Natural killer cell treated with Interleukin-12 subunit alpha and Interleukin-12 subunit beta and Interleukin-15 and Interleukin-18, amount 100 ng/mL, for 72 hours (primary cell): ENCODE measurements at regions not wholly inside any gene's neighbourhood (a gene's known extent, or its start where the extent isn't known, plus 50 kb on each side); places are given as distances from the start of the nearest gene placed in this dataset.

Source experiments
- ATAC-seq, 2 donors: fragments of 150-1000 bp; cut with Tn5 transposase in 1 of 2; sonication (Bioruptor Pico), chemical (Tn5 transposase) in 1 of 2; 2 replicates each; pipeline ENCODE4 v1.10.0; 2021
- DNase-seq: peaks from one replicate; pipeline ENCODE4 v3.0.0; 2022; ENCODE audit warnings: low spot score
- H3K27ac Mint-ChIP-seq, 2 donors: 1 replicate in 1 of 2; 2 replicates in 1 of 2; pipeline ENCODE4 v1.8.0; 2022; ENCODE audit warnings: mixed read lengths in 2 of 2, mild to moderate bottlenecking in 1 of 2, moderate library complexity in 1 of 2
- H3K27me3 Mint-ChIP-seq, 2 donors: 1 replicate in 1 of 2; 2 replicates in 1 of 2; pipeline ENCODE4 v1.8.0; 2022; ENCODE audit warnings: mixed read lengths in 2 of 2
- H3K36me3 Mint-ChIP-seq: one replicate; pipeline ENCODE4 v1.8.0; 2022; ENCODE audit warnings: mixed read lengths
- H3K4me1 Mint-ChIP-seq, 2 donors: 1 replicate in 1 of 2; 2 replicates in 1 of 2; pipeline ENCODE4 v1.8.0; 2022; ENCODE audit warnings: low read depth in 2 of 2, mixed read lengths in 2 of 2, mild to moderate bottlenecking in 1 of 2
- H3K4me3 Mint-ChIP-seq: one replicate; pipeline ENCODE4 v1.8.0; 2022; ENCODE audit warnings: mixed read lengths
- H3K9me3 Mint-ChIP-seq: 2 replicates; pipeline ENCODE4 v1.8.0; 2022; ENCODE audit warnings: mixed read lengths

- peaks cover 15 to 35% of the 10 kb centered on the region in 2 donors for H3K4me1 Mint-ChIP-seq
- peak overlapping the region in 1 of 2 donors; percentile 39 for H3K27ac Mint-ChIP-seq
- peak overlapping the region; percentile 19 for H3K4me3 Mint-ChIP-seq
- peaks cover 7% of the 10 kb centered on the region for H3K36me3 Mint-ChIP-seq
- DNase-seq = no peak
- H3K9me3 Mint-ChIP-seq = peaks cover 3% of the 10 kb centered on the region
- no peak for ATAC-seq
- H3K27me3 Mint-ChIP-seq = peaks cover 0 to under 1% of the 10 kb centered on the region in 2 donors
These were observed 272.5 kb downstream of the CLIC5 start for GRCh38 chr6:45743028-45743615.

- Mint-ChIP-seq H3K9me3 (peaks cover 3% of the 10 kb centered on the region), H3K27me3 (peaks cover 0 to 6% of the 10 kb centered on the region in 2 donors), H3K4me3 (no peak overlapping the region), H3K36me3 (peaks cover 3% of the 10 kb centered on the region), H3K27ac (peak overlapping the region; percentile 74 to 80), H3K4me1 (peaks cover 20 to 41% of the 10 kb centered on the region in 2 donors)
- ATAC-seq (no peak), DNase-seq (no peak)
These were observed 273.1 kb downstream of the CLIC5 start for GRCh38 chr6:45742591-45742990.

GRCh38 chr6:45741437-45742171 lies 274.1 kb downstream of the CLIC5 start:
- H3K27me3 Mint-ChIP-seq = peaks cover 0 to 6% of the 10 kb centered on the region in 2 donors
- peak overlapping the region; percentile 56 for H3K4me3 Mint-ChIP-seq
- ATAC-seq (peak; percentile 80 to 83), DNase-seq (no peak)
- H3K4me1 Mint-ChIP-seq = peaks cover 28 to 51% of the 10 kb centered on the region in 2 donors
- peak overlapping the region; percentile 74 to 80 for H3K27ac Mint-ChIP-seq
- no peaks in the 10 kb centered on the region for H3K9me3 Mint-ChIP-seq
- no peaks in the 10 kb centered on the region for H3K36me3 Mint-ChIP-seq

- H3K4me3 Mint-ChIP-seq = no peak overlapping the region
- DNase-seq (no peak), ATAC-seq (no peak)
- H3K27me3 Mint-ChIP-seq = peaks cover 4 to 9% of the 10 kb centered on the region in 2 donors
- H3K27ac Mint-ChIP-seq = peak overlapping the region in 1 of 2 donors; percentile 54
- no peaks in the 10 kb centered on the region for H3K9me3 Mint-ChIP-seq
- H3K4me1 Mint-ChIP-seq = peaks cover 31 to 53% of the 10 kb centered on the region in 2 donors
- H3K36me3 Mint-ChIP-seq = no peaks in the 10 kb centered on the region
These were observed 276.6 kb downstream of the CLIC5 start for GRCh38 chr6:45739058-45739457.

GRCh38 chr6:45738057-45738455 lies 277.6 kb downstream of the CLIC5 start:
- Mint-ChIP-seq H3K4me3 (peak overlapping the region; percentile 63), H3K27ac (peak overlapping the region; percentile 66 to 83), H3K27me3 (peaks cover 7 to 13% of the 10 kb centered on the region in 2 donors), H3K4me1 (peaks cover 28 to 49% of the 10 kb centered on the region in 2 donors), H3K9me3 (no peaks in the 10 kb centered on the region), H3K36me3 (no peaks in the 10 kb centered on the region)
- no peak for ATAC-seq
- no peak for DNase-seq

GRCh38 chr6:45737331-45738056 lies 278.2 kb downstream of the CLIC5 start:
- ATAC-seq = peak; percentile 67 to 70
- Mint-ChIP-seq H3K4me1 (peaks cover 27 to 48% of the 10 kb centered on the region in 2 donors), H3K27me3 (peaks cover 7 to 13% of the 10 kb centered on the region in 2 donors), H3K27ac (peak overlapping the region; percentile 66 to 83), H3K9me3 (no peaks in the 10 kb centered on the region), H3K4me3 (peak overlapping the region; percentile 63), H3K36me3 (no peaks in the 10 kb centered on the region)
- DNase-seq = no peak

- Mint-ChIP-seq H3K4me1 (peaks cover 19 to 35% of the 10 kb centered on the region in 2 donors), H3K27ac (peak overlapping the region; percentile 66 to 83), H3K4me3 (no peak overlapping the region), H3K9me3 (no peaks in the 10 kb centered on the region), H3K27me3 (peaks cover 7 to 13% of the 10 kb centered on the region in 2 donors), H3K36me3 (no peaks in the 10 kb centered on the region)
- DNase-seq (no peak), ATAC-seq (no peak)
These were observed 279.5 kb downstream of the CLIC5 start for GRCh38 chr6:45736134-45736533.

- Mint-ChIP-seq H3K9me3 (no peaks in the 10 kb centered on the region), H3K36me3 (no peaks in the 10 kb centered on the region), H3K4me3 (no peak overlapping the region), H3K27ac (no peak overlapping the region), H3K27me3 (peaks cover 7 to 11% of the 10 kb centered on the region in 2 donors), H3K4me1 (peaks cover 12 to 18% of the 10 kb centered on the region in 2 donors)
- DNase-seq = no peak
- ATAC-seq = no peak
These were observed 282.9 kb downstream of the CLIC5 start for GRCh38 chr6:45732731-45733130.

GRCh38 chr6:45730232-45730631 lies 285.4 kb downstream of the CLIC5 start:
- no peak overlapping the region for H3K4me3 Mint-ChIP-seq
- H3K27me3 Mint-ChIP-seq = peaks cover 7% of the 10 kb centered on the region in 2 donors
- DNase-seq = no peak
- ATAC-seq = no peak
- peaks cover 0 to 6% of the 10 kb centered on the region in 2 donors for H3K4me1 Mint-ChIP-seq
- no peaks in the 10 kb centered on the region for H3K9me3 Mint-ChIP-seq
- H3K36me3 Mint-ChIP-seq = no peaks in the 10 kb centered on the region
- no peak overlapping the region for H3K27ac Mint-ChIP-seq

- no peak for DNase-seq
- peaks cover 0 to 2% of the 10 kb centered on the region in 2 donors for H3K27me3 Mint-ChIP-seq
- no peaks in the 10 kb centered on the region for H3K9me3 Mint-ChIP-seq
- H3K27ac Mint-ChIP-seq = no peak overlapping the region
- H3K4me3 Mint-ChIP-seq = no peak overlapping the region
- ATAC-seq = no peak
- H3K4me1 Mint-ChIP-seq = peaks cover 0 to 1% of the 10 kb centered on the region in 2 donors
- no peaks in the 10 kb centered on the region for H3K36me3 Mint-ChIP-seq
These were observed 287.0 kb downstream of the CLIC5 start for GRCh38 chr6:45728674-45729073.

- peaks cover 3% of the 10 kb centered on the region for H3K36me3 Mint-ChIP-seq
- no peaks in the 10 kb centered on the region for H3K4me1 Mint-ChIP-seq
- no peak overlapping the region for H3K27ac Mint-ChIP-seq
- peaks cover 3% of the 10 kb centered on the region for H3K9me3 Mint-ChIP-seq
- H3K4me3 Mint-ChIP-seq = no peak overlapping the region
- peaks cover 0 to 2% of the 10 kb centered on the region in 2 donors for H3K27me3 Mint-ChIP-seq
- ATAC-seq (peak in 1 of 2 donors; percentile 57), DNase-seq (no peak)
These were observed 287.7 kb downstream of the CLIC5 start for GRCh38 chr6:45727819-45728449.

GRCh38 chr6:45727228-45727627 lies 288.4 kb downstream of the CLIC5 start:
- Mint-ChIP-seq H3K9me3 (peaks cover 5% of the 10 kb centered on the region), H3K27ac (no peak overlapping the region), H3K4me3 (no peak overlapping the region), H3K36me3 (peaks cover 6% of the 10 kb centered on the region), H3K27me3 (peaks cover 0 to 4% of the 10 kb centered on the region in 2 donors), H3K4me1 (no peaks in the 10 kb centered on the region)
- DNase-seq = no peak
- ATAC-seq = no peak

- Mint-ChIP-seq H3K27me3 (peaks cover 0 to 7% of the 10 kb centered on the region in 2 donors), H3K27ac (no peak overlapping the region), H3K4me1 (no peaks in the 10 kb centered on the region), H3K36me3 (peaks cover 6% of the 10 kb centered on the region), H3K4me3 (no peak overlapping the region), H3K9me3 (peaks cover 5% of the 10 kb centered on the region)
- ATAC-seq (no peak), DNase-seq (no peak)
These were observed 289.2 kb downstream of the CLIC5 start for GRCh38 chr6:45726444-45726843.
